Testis (tissue), 2 donors: ENCODE measurements at regions not wholly inside any gene's neighbourhood (a gene's known extent, or its start where the extent isn't known, plus 50 kb on each side); places are given as distances from the start of the nearest gene placed in this dataset.

Experiments used
- DNase-seq: peaks from one replicate; pipeline ENCODE4 v3.0.0-alpha.2; 2019
- H3K27ac ChIP-seq, 2 donors: fragments of 200-600 bp; sonication (generic); one replicate each; pipeline ENCODE4 v1.5.1; 2019
- H3K27me3 ChIP-seq: fragments of 200-600 bp; sonication (generic); one replicate; pipeline ENCODE4 v1.5.1; 2019
- H3K36me3 ChIP-seq: fragments of 200-600 bp; sonication (generic); one replicate; pipeline ENCODE4 v1.5.1; 2017; ENCODE audit warnings: low read depth; ENCODE audit errors: missing control alignments
- H3K4me1 ChIP-seq: fragments of 200-600 bp; sonication (generic); one replicate; pipeline ENCODE4 v1.5.1; 2019
- H3K4me3 ChIP-seq, 2 donors: fragments of 200-600 bp; sonication (generic); one replicate each; pipeline ENCODE4 v1.5.1; 2017 to 2019
- H3K9me3 ChIP-seq: fragments of 200-600 bp; sonication (generic); one replicate; pipeline ENCODE4 v1.5.1; 2017
- CTCF ChIP-seq, 3 experiments: fragments of 450-650 bp in 2 of 3; fragments of 200-600 bp in 1 of 3; sonication (generic) in 1 of 3; IDR thresholded peaks; one replicate each; pipeline ENCODE4 v1.5.1; 2016 to 2019; ENCODE audit warnings: antibody characterized with exemption in 3 of 3, mild to moderate bottlenecking in 2 of 3, moderate library complexity in 1 of 3
- POLR2A ChIP-seq: fragments of 450-650 bp; IDR thresholded peaks from one replicate; pipeline ENCODE4 v1.6.1; 2017; ENCODE audit warnings: antibody characterized with exemption, mild to moderate bottlenecking, moderate library complexity
- WGBS, 2 donors: methylation state at CpG; one replicate each; pipeline ENCODE4 v1.1.5; 2018; 5-methylcytosine and 5-hydroxymethylcytosine counted together
- intact Hi-C: fragments of 100-400 bp; cut with DNase I; formaldehyde crosslinking; loops from one replicate; pipeline ENCODE4 v1.15.1; 2023; ENCODE audit warnings: low total_unique reads

DNA sequence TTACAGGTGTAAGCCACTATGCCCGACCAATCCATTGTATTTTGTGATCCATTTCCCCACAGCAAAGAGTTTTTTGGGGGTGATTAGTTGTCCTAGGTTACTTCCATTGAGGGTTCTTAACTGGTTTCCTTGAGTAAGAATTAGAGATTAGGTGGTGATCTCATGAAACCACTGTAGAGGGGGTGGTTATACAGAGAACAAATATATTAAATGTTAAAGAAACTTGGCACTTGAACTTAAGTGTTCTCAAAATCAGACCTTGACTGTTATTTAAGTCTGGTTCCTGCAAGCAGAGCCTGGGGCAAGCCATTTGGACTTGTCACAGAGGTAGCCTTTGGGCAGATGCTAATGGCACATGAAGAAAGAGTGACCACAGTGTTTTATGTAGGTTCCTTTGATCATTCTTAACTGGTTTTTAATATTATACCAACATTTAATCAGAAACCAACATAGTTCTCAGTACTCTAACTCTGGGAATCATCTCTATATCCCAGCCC, 288.5 kb downstream of the SOX4 start:
- no peak overlapping the region for H3K27ac ChIP-seq
- peaks cover 4% of the 10 kb centered on the region for H3K4me1 ChIP-seq
- H3K36me3 ChIP-seq, result no peaks in the 10 kb centered on the region
- no peak overlapping the region for H3K4me3 ChIP-seq
- intact Hi-C loops, result no loop called here
- TF ChIP-seq CTCF (IDR thresholded peaks at IDR 0.05) (no peak), POLR2A (no peak)
- DNase-seq, result no peak
- WGBS, 2 donors, result 81 to 95% methylated on average over 1 of the region's 1 CpG
- no peaks in the 10 kb centered on the region for H3K27me3 ChIP-seq
- H3K9me3 ChIP-seq, result no peaks in the 10 kb centered on the region

DNA sequence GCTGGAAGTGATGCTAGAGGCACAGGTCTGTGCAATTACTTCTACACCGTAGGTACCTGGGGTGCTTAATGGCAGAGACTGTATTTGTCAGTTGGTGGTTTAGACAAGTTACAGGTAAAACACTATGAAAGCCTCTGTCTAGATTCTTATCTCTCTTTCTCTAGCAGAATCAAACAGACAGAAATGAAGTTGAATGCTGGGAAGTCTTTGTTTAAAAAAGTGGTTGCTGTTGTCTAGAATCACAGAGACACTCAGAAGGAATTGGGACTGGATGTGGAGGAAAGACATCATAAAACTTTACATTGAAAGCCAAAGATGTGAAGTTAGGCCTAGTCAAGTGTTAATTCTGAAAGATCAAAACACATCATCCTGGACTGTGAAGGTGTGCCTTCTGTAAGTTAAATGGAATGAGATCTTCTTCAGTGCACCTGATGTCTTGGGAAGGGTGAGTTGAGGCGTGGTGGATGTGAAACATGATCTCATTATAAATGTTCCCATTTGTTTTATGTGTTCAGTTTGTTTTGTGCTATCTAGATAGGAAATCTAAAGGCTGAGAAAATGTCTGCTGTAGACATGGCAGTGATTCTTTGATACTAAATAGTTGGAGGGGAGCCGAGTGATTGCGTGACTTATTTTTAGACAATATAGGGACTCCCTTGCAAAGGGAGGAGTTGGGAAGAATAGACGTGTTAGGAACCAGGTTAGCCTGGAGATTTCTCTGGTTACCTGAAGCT, 290.2 kb downstream of the SOX4 start:
- Histone ChIP-seq H3K36me3 (no peaks in the 10 kb centered on the region), H3K4me3 (no peak overlapping the region), H3K27ac (no peak overlapping the region), H3K9me3 (no peaks in the 10 kb centered on the region), H3K27me3 (no peaks in the 10 kb centered on the region), H3K4me1 (peaks cover 4% of the 10 kb centered on the region)
- TF ChIP-seq CTCF (IDR thresholded peaks at IDR 0.05) (no peak), POLR2A (no peak)
- intact Hi-C loops, result no loop called here
- no peak for DNase-seq
- 92 to 94% methylated on average over 5 of the region's 5 CpGs for WGBS, 2 donors

- H3K9me3 ChIP-seq, result no peaks in the 10 kb centered on the region
- H3K36me3 ChIP-seq, result no peaks in the 10 kb centered on the region
- DNase-seq, result no peak
- H3K4me1 ChIP-seq, result peaks cover 4% of the 10 kb centered on the region
- intact Hi-C loops, result no loop called here
- no peak overlapping the region for H3K4me3 ChIP-seq
- no peaks in the 10 kb centered on the region for H3K27me3 ChIP-seq
- WGBS, 2 donors, result 57 to 62% methylated on average over 1 of the region's 1 CpG
- no peak overlapping the region for H3K27ac ChIP-seq
- no peak for TF ChIP-seq POLR2A
- TF ChIP-seq CTCF (IDR thresholded peaks at IDR 0.05), result no peak
These were observed 291.6 kb downstream of the SOX4 start for GRCh38 chr6:21885111-21885510.

- peak overlapping the region in 1 of 2 donors; percentile 10 for H3K27ac ChIP-seq
- WGBS, 2 donors, result 49 to 54% methylated on average over 7 of the region's 7 CpGs
- H3K9me3 ChIP-seq, result no peaks in the 10 kb centered on the region
- H3K4me3 ChIP-seq, result no peak overlapping the region
- TF ChIP-seq CTCF (IDR thresholded peaks at IDR 0.05) (no peak), POLR2A (no peak)
- no peaks in the 10 kb centered on the region for H3K36me3 ChIP-seq
- no peaks in the 10 kb centered on the region for H3K27me3 ChIP-seq
- intact Hi-C loops, result no loop called here
- DNase-seq, result peak; percentile 18
- H3K4me1 ChIP-seq, result peaks cover 4% of the 10 kb centered on the region
These were observed 292.1 kb downstream of the SOX4 start for GRCh38 chr6:21885532-21886114.
